ENCODE measurements at regions not wholly inside any gene's neighbourhood (a gene's known extent, or its start where the extent isn't known, plus 50 kb on each side); places are given as distances from the start of the nearest gene placed in this dataset.

- Mint-ChIP-seq H3K4me3 (ENCODE audit: unreplicated experiment) (no peak overlapping the region), H3K27ac (ENCODE audit: unreplicated experiment) (no peak overlapping the region), H3K9me3 (ENCODE audit: unreplicated experiment) (peaks cover 3% of the 10 kb centered on the region), H3K4me1 (ENCODE audit: low read depth, unreplicated experiment) (no peaks in the 10 kb centered on the region), H3K36me3 (ENCODE audit: unreplicated experiment) (no peaks in the 10 kb centered on the region), H3K27me3 (ENCODE audit: unreplicated experiment) (no peaks in the 10 kb centered on the region)
- DNase-seq = no peak
- TF ChIP-seq CTCF (IDR thresholded peaks at IDR 0.05; ENCODE audit: partially characterized antibody, unreplicated experiment) = no peak
Measured at GRCh38 chr3:140809316-140809715, 131.5 kb downstream of the TRIM42 start.

- H3K4me3 Mint-ChIP-seq (ENCODE audit: unreplicated experiment) = no peak overlapping the region
- peaks cover 3% of the 10 kb centered on the region for H3K9me3 Mint-ChIP-seq (ENCODE audit: unreplicated experiment)
- peaks cover 2% of the 10 kb centered on the region for H3K4me1 Mint-ChIP-seq (ENCODE audit: low read depth, unreplicated experiment)
- no peak overlapping the region for H3K27ac Mint-ChIP-seq (ENCODE audit: unreplicated experiment)
- DNase-seq = no peak
- no peaks in the 10 kb centered on the region for H3K36me3 Mint-ChIP-seq (ENCODE audit: unreplicated experiment)
- TF ChIP-seq CTCF (IDR thresholded peaks at IDR 0.05; ENCODE audit: partially characterized antibody, unreplicated experiment) = no peak
- H3K27me3 Mint-ChIP-seq (ENCODE audit: unreplicated experiment) = no peaks in the 10 kb centered on the region
Measured at GRCh38 chr3:140816372-140817195, 125.1 kb upstream of the SLC25A36 start.

- Mint-ChIP-seq H3K36me3 (ENCODE audit: unreplicated experiment) (no peaks in the 10 kb centered on the region), H3K9me3 (ENCODE audit: unreplicated experiment) (peaks cover 4% of the 10 kb centered on the region), H3K27ac (ENCODE audit: unreplicated experiment) (peak overlapping the region; percentile 33), H3K27me3 (ENCODE audit: unreplicated experiment) (no peaks in the 10 kb centered on the region), H3K4me1 (ENCODE audit: low read depth, unreplicated experiment) (peaks cover 2% of the 10 kb centered on the region), H3K4me3 (ENCODE audit: unreplicated experiment) (no peak overlapping the region)
- TF ChIP-seq CTCF (IDR thresholded peaks at IDR 0.05; ENCODE audit: partially characterized antibody, unreplicated experiment) = no peak
- no peak for DNase-seq
Measured at GRCh38 chr3:140821493-140821892, 120.1 kb upstream of the SLC25A36 start.

GRCh38 chr3:140822401-140823047 is 119.1 kb upstream of the SLC25A36 start:
- no peak for TF ChIP-seq CTCF (IDR thresholded peaks at IDR 0.05; ENCODE audit: partially characterized antibody, unreplicated experiment)
- Mint-ChIP-seq H3K27me3 (ENCODE audit: unreplicated experiment) (no peaks in the 10 kb centered on the region), H3K9me3 (ENCODE audit: unreplicated experiment) (peaks cover 4% of the 10 kb centered on the region), H3K4me3 (ENCODE audit: unreplicated experiment) (no peak overlapping the region), H3K4me1 (ENCODE audit: low read depth, unreplicated experiment) (peaks cover 2% of the 10 kb centered on the region), H3K36me3 (ENCODE audit: unreplicated experiment) (no peaks in the 10 kb centered on the region), H3K27ac (ENCODE audit: unreplicated experiment) (no peak overlapping the region)
- no peak for DNase-seq

- no peaks in the 10 kb centered on the region for H3K27me3 Mint-ChIP-seq (ENCODE audit: unreplicated experiment)
- H3K9me3 Mint-ChIP-seq (ENCODE audit: unreplicated experiment) = peaks cover 4% of the 10 kb centered on the region
- no peak overlapping the region for H3K27ac Mint-ChIP-seq (ENCODE audit: unreplicated experiment)
- H3K36me3 Mint-ChIP-seq (ENCODE audit: unreplicated experiment) = no peaks in the 10 kb centered on the region
- DNase-seq = no peak
- peaks cover 2% of the 10 kb centered on the region for H3K4me1 Mint-ChIP-seq (ENCODE audit: low read depth, unreplicated experiment)
- H3K4me3 Mint-ChIP-seq (ENCODE audit: unreplicated experiment) = no peak overlapping the region
- TF ChIP-seq CTCF (IDR thresholded peaks at IDR 0.05; ENCODE audit: partially characterized antibody, unreplicated experiment) = no peak
Measured at GRCh38 chr3:140823106-140823505, 118.5 kb upstream of the SLC25A36 start.
